Activated T-cell treated with anti-CD3 and anti-CD28 coated beads, Interleukin-2, amount 50 U/mL, for 4 hours (primary cell): ENCODE measurements at regions not wholly inside any gene's neighbourhood (a gene's known extent, or its start where the extent isn't known, plus 50 kb on each side); places are given as distances from the start of the nearest gene placed in this dataset.

Source experiments
- ATAC-seq, 2 donors: fragments of 200-7000 bp; cut with Tn5 transposase; one replicate each; pipeline ENCODE4 v1.10.0; 2021
- DNase-seq: peaks from one replicate; pipeline ENCODE4 v3.0.0-alpha.2; 2020
- H3K27me3 Mint-ChIP-seq: one replicate; pipeline ENCODE4 v1.8.0; 2021; ENCODE audit warnings: low read depth, mixed read lengths
- H3K36me3 Mint-ChIP-seq: one replicate; pipeline ENCODE4 v1.8.0; 2022; ENCODE audit warnings: mixed read lengths; ENCODE audit not compliant: insufficient read depth
- H3K4me1 Mint-ChIP-seq: one replicate; pipeline ENCODE4 v1.8.0; 2021; ENCODE audit warnings: low read depth, mixed read lengths
- H3K4me3 Mint-ChIP-seq: one replicate; pipeline ENCODE4 v1.8.0; 2021; ENCODE audit warnings: mild to moderate bottlenecking, moderate library complexity, mixed read lengths
- H3K9me3 Mint-ChIP-seq: one replicate; pipeline ENCODE4 v1.8.0; 2021; ENCODE audit warnings: mixed read lengths

DNA sequence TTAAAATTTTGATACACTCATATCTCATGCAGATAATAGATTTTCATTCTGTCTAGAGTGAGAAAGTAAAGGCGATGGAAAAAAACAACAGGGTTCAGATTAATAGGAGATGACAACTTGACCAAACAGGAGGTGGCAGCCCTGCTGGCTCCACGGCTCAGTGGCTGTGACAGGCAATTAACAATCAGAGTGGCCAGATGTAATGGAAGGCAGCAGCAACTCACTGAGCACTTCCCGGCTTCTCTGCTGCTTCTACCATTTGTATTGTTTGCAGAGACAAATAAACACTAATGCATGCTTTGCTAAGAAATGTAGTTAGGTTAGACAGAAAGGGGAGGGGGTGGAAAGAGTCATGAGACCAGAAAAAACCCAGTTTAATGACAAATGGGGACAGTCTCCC, 473.0 kb upstream of the SLC10A2 start:
- ATAC-seq (no peak), DNase-seq (no peak)
- no peaks in the 10 kb centered on the region for H3K27me3 Mint-ChIP-seq
- peaks cover 16% of the 10 kb centered on the region for H3K9me3 Mint-ChIP-seq
- no peaks in the 10 kb centered on the region for H3K36me3 Mint-ChIP-seq
- no peak overlapping the region for H3K4me3 Mint-ChIP-seq
- H3K4me1 Mint-ChIP-seq, result no peaks in the 10 kb centered on the region

DNA sequence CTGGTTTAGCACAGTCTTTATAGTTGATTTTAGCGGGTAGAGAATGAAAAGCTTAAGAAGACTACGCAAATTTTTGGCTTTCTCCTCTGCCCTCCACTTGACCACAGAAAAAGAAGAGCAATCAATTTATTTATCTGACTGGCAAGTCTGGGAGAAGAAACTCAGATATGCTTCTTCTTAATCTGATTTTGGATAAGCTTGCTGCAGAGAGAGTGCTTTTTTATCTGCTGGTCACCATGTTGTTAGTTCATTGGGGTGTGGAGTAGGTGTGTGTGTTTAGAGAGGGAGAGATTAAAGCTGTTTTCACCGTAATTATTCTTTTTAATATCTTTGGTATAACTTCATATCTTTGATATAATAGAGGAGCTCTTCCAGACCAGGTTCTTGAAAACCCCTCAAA, 471.4 kb upstream of the SLC10A2 start:
- H3K4me1 Mint-ChIP-seq, result no peaks in the 10 kb centered on the region
- ATAC-seq (no peak), DNase-seq (no peak)
- no peak overlapping the region for H3K4me3 Mint-ChIP-seq
- H3K9me3 Mint-ChIP-seq, result peaks cover 11% of the 10 kb centered on the region
- no peaks in the 10 kb centered on the region for H3K36me3 Mint-ChIP-seq
- H3K27me3 Mint-ChIP-seq, result no peaks in the 10 kb centered on the region

DNA sequence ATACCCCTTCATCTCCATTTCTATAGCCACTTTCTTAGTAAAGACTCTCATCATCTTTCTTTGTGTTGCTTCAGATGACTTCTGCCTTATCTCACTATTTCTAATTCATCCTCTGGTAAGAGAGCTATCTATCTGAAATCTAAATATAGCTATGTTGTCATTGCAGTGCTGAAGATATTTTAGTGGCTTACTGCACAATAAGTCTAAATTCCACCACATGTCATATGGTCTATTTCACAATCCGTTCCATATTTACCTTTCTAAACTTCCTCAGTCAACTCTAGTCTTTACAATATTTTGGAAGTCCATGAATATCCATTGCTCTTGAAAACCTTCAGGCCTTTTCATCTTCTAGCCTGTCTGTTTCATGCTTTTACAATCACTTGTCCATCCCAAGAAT, 465.1 kb upstream of the SLC10A2 start:
- H3K4me1 Mint-ChIP-seq, result no peaks in the 10 kb centered on the region
- H3K4me3 Mint-ChIP-seq, result no peak overlapping the region
- H3K9me3 Mint-ChIP-seq, result peaks cover 7% of the 10 kb centered on the region
- H3K36me3 Mint-ChIP-seq, result no peaks in the 10 kb centered on the region
- DNase-seq (no peak), ATAC-seq (no peak)
- no peaks in the 10 kb centered on the region for H3K27me3 Mint-ChIP-seq

DNA sequence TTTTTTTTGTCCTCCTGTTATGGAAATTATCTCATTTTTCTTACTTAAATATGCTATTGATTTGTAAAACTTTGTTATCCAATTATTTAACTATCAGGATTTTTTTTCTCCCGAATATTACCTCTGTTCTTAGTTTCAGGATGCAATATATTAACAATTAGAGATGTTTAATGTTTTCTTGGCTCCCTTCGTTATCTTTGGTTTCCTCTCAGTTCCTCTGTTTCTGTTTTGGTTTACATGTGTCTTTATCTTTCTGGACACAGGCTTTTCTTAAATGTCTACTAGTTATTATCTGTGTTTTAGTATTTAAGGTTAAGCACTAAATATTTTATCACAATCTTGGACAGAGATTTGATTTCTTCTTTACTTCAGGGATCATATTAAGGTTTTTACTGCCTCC, 462.2 kb upstream of the SLC10A2 start:
- H3K9me3 Mint-ChIP-seq, result peaks cover 7% of the 10 kb centered on the region
- no peaks in the 10 kb centered on the region for H3K4me1 Mint-ChIP-seq
- no peak overlapping the region for H3K4me3 Mint-ChIP-seq
- no peaks in the 10 kb centered on the region for H3K27me3 Mint-ChIP-seq
- DNase-seq (no peak), ATAC-seq (no peak)
- no peaks in the 10 kb centered on the region for H3K36me3 Mint-ChIP-seq

DNA sequence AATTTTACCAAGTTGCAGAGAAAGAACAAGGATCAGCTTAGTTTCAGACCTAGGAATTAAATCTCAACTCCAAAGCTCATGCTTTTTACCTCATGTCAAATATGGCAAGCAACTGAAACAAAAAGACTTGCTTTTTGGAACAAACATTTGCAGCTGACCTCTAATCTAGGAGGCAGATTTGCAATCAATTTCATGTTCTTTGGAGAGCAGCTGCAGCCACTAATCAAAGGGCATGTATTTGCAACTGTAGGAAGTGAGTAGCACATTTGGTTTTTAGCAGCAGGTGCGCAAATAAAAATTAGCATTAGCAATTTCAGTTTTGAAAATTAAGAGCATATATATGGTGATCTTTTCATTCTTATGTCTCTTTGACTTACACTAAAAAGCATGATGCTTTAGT, 459.3 kb upstream of the SLC10A2 start:
- ATAC-seq, result no peak
- DNase-seq, result no peak
- Mint-ChIP-seq H3K36me3 (no peaks in the 10 kb centered on the region), H3K4me1 (no peaks in the 10 kb centered on the region), H3K9me3 (no peaks in the 10 kb centered on the region), H3K4me3 (no peak overlapping the region), H3K27me3 (no peaks in the 10 kb centered on the region)

DNA sequence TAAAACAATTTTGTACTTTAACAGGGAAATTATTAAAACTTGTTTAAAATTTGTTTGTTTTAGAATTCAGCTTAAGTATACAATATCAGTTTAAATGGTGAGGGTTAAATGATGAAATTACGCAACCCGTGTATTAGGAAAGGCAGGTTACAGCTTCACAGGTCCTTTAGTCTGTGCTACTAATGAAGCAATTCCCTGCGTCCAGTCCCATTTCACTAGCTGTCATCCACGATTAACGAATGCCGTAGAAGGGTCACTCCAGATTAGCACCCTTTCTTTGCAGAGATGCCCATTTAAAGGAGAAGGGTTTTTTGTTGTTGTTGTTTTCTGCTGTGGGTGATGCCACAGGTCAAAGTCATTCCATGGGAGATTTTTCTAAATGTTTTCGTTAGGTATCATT, 457.6 kb upstream of the SLC10A2 start:
- Mint-ChIP-seq H3K4me1 (no peaks in the 10 kb centered on the region), H3K36me3 (no peaks in the 10 kb centered on the region), H3K27me3 (no peaks in the 10 kb centered on the region), H3K4me3 (no peak overlapping the region), H3K9me3 (no peaks in the 10 kb centered on the region)
- no peak for ATAC-seq
- DNase-seq, result no peak

DNA sequence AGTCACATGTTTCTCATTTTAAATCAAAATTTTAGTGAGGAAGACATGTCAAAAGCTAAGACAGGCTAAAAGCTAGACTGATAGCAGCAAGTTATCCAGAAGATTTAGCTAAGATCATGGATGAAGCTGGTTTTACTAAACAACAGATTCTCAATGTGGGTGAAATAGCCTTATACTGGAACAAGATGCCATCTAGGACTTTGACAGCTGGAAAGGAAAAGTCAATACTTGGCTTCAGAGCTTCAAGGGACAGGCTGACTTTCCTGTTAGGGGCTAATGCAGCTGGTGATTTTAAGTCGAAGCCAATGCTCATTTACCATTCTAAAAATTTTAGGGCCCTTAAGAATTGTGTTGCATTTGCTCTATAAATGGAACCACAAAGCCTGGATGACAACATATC, 455.3 kb upstream of the SLC10A2 start:
- no peak for ATAC-seq
- Mint-ChIP-seq H3K4me3 (no peak overlapping the region), H3K36me3 (no peaks in the 10 kb centered on the region), H3K4me1 (no peaks in the 10 kb centered on the region), H3K9me3 (peaks cover 3% of the 10 kb centered on the region), H3K27me3 (no peaks in the 10 kb centered on the region)
- DNase-seq, result no peak

DNA sequence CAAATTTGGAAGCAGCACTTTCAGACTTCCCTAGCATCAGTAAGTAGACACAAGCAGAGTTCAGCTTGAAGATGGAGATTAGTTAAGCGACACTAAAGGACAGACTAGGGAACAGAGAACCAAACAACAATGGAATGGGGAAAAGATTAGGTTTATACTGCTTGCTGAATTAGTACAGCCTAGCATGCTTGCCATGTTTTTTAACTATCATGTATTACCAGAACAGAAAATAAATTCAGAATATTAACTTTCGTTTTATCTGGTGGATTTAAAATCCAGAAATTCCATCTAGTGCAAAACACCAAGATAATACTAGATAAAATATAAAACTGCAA, 451.5 kb upstream of the SLC10A2 start:
- peaks cover 3% of the 10 kb centered on the region for H3K9me3 Mint-ChIP-seq
- no peak for ATAC-seq

DNA sequence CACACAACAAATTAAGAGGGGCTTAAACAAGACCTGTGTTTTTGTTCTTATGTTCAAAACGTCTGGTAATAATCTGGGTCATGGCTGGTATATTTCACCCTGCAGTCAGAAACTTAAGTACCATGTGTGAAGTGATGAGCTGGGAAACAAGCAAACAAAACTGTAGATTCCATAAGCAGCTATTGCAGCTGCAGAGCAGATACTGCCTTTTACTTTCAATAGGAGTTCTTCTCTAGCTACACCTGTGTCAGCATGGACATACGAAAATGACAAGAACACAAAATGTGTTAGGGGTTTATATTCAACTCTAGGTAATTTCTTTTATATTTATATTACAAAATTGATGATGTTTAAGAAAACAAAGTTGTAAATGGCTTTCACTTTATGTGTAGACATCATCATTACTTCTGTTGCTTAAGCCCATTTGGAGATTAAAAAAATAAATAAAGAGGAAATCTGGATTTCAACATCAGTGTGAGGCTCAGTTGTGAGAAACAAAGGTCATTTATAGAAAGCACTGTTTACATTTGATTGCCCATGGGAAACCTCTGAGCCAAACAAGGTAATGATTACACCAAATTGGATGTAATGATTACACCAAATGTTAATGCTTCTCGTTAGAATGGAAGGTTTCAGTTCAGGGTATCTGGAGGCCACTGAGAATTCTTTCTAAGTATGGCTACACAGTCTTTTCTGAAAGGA, 451.0 kb upstream of the SLC10A2 start:
- no peak for ATAC-seq
- DNase-seq, result no peak
- H3K9me3 Mint-ChIP-seq, result peaks cover 3% of the 10 kb centered on the region
- no peaks in the 10 kb centered on the region for H3K36me3 Mint-ChIP-seq
- no peak overlapping the region for H3K4me3 Mint-ChIP-seq
- H3K27me3 Mint-ChIP-seq, result no peaks in the 10 kb centered on the region
- no peaks in the 10 kb centered on the region for H3K4me1 Mint-ChIP-seq

More for the DNA sequence above, 451.5 kb upstream of the SLC10A2 start:
- no peak overlapping the region for H3K4me3 Mint-ChIP-seq
- no peaks in the 10 kb centered on the region for H3K36me3 Mint-ChIP-seq
- no peaks in the 10 kb centered on the region for H3K27me3 Mint-ChIP-seq
- H3K4me1 Mint-ChIP-seq, result no peaks in the 10 kb centered on the region
- DNase-seq, result no peak

DNA sequence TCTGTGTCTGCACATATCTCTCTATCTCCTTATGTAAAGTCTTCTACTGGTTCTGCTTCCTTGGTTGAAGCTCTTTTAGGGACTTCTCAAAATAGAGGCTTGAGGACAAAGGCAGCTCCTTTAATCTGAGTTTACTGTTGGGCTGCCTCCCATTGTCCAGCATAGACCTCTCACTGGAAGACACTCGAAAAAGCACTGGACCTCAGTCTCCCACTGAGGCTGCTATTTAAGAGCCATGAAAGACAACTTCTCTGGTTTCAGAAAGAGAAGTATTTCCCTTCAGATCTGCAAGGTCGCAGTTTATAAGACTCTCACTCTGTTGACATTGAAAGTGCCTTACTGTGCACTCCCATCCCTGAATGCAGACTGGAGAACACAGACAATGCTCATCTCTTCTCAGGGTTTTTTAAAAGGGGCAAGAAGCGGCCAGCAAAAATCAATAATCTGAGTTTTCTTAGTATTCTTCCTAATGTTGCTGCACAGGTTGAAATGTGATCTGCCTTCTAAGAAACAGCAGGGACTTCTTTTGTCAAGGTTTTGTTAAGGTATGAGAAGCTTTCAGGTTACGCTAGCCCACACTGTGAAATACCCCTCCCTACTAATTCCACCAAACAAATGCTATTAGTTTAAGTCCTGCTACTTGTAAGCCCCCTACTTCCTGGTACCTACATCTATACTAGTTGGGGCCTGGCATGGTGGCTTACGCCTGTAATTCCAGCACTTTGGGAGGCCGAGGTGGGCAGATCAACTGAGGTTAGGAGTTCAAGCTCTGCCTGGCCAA, 450.0 kb upstream of the SLC10A2 start:
- Mint-ChIP-seq H3K4me1 (no peaks in the 10 kb centered on the region), H3K36me3 (no peaks in the 10 kb centered on the region), H3K9me3 (peaks cover 3% of the 10 kb centered on the region)

DNA sequence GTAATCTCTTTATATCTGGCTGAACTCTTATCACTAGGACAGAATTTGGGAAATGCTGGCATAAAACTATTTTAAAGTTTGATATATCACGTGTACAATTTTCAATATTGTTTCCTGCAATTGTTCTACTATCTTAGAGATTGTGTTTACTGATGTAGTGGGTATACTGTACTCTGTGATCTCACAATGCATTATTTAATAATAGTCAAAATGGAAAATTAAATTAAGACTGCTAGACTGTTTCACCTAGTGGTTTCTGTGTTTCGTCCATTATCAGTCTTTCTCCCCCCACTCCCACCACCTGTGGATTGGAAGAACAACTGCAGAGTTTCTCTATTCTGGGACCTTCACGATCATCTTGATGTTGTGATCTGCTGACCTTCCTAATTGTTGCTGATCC, 449.2 kb upstream of the SLC10A2 start:
- Mint-ChIP-seq H3K36me3 (no peaks in the 10 kb centered on the region), H3K4me1 (no peaks in the 10 kb centered on the region), H3K9me3 (peaks cover 3% of the 10 kb centered on the region), H3K27me3 (no peaks in the 10 kb centered on the region), H3K4me3 (no peak overlapping the region)
- DNase-seq (no peak), ATAC-seq (no peak)

More for the DNA sequence above, 450.0 kb upstream of the SLC10A2 start:
- ATAC-seq (no peak), DNase-seq (no peak)
- H3K27me3 Mint-ChIP-seq, result no peaks in the 10 kb centered on the region
- no peak overlapping the region for H3K4me3 Mint-ChIP-seq

DNA sequence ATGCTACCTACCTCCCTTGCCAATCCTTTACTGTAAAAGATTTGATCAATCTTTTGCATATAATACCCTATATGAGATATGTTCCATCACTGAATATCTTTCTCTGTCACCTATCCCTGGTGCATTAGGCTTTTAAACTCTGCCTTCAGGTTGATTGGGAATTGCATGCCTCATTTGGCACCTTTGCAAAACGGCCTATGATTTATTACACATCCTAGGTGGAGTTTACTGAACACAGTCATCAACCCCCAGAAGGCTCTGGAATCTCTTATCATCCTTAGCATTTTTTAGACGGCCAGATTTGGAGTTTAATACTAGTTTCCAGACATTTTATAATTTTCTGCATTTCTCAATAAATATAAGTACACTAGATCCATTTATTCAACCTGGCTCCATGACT, 448.4 kb upstream of the SLC10A2 start:
- H3K27me3 Mint-ChIP-seq, result no peaks in the 10 kb centered on the region
- DNase-seq, result no peak
- H3K9me3 Mint-ChIP-seq, result peaks cover 6% of the 10 kb centered on the region
- H3K4me1 Mint-ChIP-seq, result no peaks in the 10 kb centered on the region
- H3K36me3 Mint-ChIP-seq, result no peaks in the 10 kb centered on the region
- no peak for ATAC-seq
- H3K4me3 Mint-ChIP-seq, result no peak overlapping the region

DNA sequence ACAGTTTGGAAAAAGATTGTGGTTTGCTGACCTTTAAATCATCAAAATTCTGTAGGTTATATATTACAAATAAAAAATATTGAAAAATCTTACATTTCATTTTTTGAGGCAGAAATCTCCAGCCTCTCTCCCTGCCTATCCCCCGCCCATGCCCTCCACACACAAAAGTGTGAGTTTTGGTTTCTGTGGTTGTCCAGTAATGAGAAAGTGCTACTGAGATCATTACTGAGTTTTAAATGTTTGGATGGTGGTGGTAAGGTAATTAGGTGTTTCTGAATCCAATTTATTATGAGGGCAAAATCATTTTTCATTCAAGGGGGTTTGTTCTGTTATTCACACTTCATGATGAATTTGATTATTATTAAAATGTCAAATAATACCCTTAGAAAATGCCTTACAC, 448.0 kb upstream of the SLC10A2 start:
- H3K36me3 Mint-ChIP-seq, result no peaks in the 10 kb centered on the region
- no peaks in the 10 kb centered on the region for H3K27me3 Mint-ChIP-seq
- no peaks in the 10 kb centered on the region for H3K4me1 Mint-ChIP-seq
- DNase-seq (no peak), ATAC-seq (no peak)
- peaks cover 7% of the 10 kb centered on the region for H3K9me3 Mint-ChIP-seq
- H3K4me3 Mint-ChIP-seq, result no peak overlapping the region

DNA sequence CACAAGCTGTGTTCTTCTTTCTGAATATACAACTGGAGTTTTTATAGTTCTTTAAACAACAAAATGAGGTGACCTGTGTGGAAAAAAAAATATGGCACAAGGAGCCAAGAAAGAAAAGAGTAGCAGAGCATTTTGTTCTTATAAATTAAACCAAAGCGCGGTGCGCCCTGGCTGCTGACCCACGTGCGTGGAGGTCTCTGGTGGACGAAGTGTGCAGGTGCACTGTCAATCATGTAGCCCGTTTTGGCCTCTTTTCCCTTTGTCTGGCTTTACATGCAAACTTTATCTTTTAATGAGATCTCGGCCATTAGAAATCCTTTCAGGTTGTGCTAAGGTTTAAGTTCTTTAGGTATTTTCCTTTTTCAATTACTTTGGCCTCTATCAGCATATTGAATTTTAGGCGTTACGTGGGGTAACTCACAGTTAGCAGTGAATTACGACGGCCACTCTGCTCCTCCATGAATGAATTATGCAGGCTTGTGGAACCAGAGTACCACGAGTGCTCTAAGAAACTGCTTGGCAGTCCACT, 443.9 kb upstream of the SLC10A2 start:
- no peak for DNase-seq
- ATAC-seq, result no peak
- H3K4me1 Mint-ChIP-seq, result no peaks in the 10 kb centered on the region
- H3K27me3 Mint-ChIP-seq, result no peaks in the 10 kb centered on the region
- H3K36me3 Mint-ChIP-seq, result no peaks in the 10 kb centered on the region
- peaks cover 7% of the 10 kb centered on the region for H3K9me3 Mint-ChIP-seq
- H3K4me3 Mint-ChIP-seq, result no peak overlapping the region

DNA sequence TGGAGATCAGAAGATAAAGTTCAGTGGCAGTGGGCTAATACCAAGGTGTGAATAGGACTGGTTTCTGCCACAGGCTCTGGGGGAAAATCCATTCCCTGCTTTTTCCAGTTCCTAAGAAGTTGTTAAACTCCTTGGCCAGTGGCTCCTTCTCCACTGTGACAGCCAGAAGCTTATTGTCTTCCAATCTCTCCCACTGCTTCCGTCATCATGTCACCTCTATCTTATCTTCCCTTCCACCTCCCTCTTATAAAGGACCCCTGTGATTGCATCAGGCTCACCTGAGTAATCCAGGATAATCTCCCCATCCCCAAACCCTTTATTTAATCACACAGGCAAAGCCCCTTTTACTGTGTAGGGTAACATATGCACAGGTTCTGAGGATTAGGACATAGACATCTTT, 431.2 kb upstream of the SLC10A2 start:
- no peak overlapping the region for H3K4me3 Mint-ChIP-seq
- ATAC-seq (no peak), DNase-seq (no peak)
- no peaks in the 10 kb centered on the region for H3K27me3 Mint-ChIP-seq
- peaks cover 5% of the 10 kb centered on the region for H3K9me3 Mint-ChIP-seq
- no peaks in the 10 kb centered on the region for H3K36me3 Mint-ChIP-seq
- H3K4me1 Mint-ChIP-seq, result no peaks in the 10 kb centered on the region
